Bronchial epithelial cell (primary cell): ENCODE measurements at regions not wholly inside any gene's neighbourhood (a gene's known extent, or its start where the extent isn't known, plus 50 kb on each side); places are given as distances from the start of the nearest gene placed in this dataset.
"Not testable (repeated sequence)": the region's sequence is repeated elsewhere in the genome, so short reads cannot be mapped to it uniquely, and the experiment has no call there.

ENCODE experiments used
- DNase-seq: peaks from one replicate; pipeline ENCODE4 v3.0.0-alpha.2; 2010; ENCODE audit warnings: low read depth
- FAIRE-seq: peaks from 2 replicates; lab custom pipeline; 2011; peaks lifted over from hg19 to GRCh38; lab: Jason Lieb, UNC
- H3K27me3 ChIP-seq: 2 replicates; pipeline ENCODE4 v1.5.1; 2011; ENCODE audit warnings: low read length; ENCODE audit not compliant: control insufficient read depth, insufficient read depth
- H3K36me3 ChIP-seq: 2 replicates; pipeline ENCODE4 v1.5.1; 2011; ENCODE audit warnings: low read length; ENCODE audit not compliant: control insufficient read depth, insufficient read depth
- H3K4me3 ChIP-seq: 2 replicates; pipeline ENCODE4 v1.5.1; 2011; ENCODE audit warnings: mild to moderate bottlenecking, low read depth, low read length, control low read depth
- TF ChIP-seq, protein P1 (sequence below): IDR thresholded peaks from 2 replicates; pipeline ENCODE4 v1.5.1; 2011; ENCODE audit warnings: mild to moderate bottlenecking, moderate library complexity, low read length, control low read depth, inconsistent platforms; ENCODE audit not compliant: insufficient read depth, severe bottlenecking

DNA sequence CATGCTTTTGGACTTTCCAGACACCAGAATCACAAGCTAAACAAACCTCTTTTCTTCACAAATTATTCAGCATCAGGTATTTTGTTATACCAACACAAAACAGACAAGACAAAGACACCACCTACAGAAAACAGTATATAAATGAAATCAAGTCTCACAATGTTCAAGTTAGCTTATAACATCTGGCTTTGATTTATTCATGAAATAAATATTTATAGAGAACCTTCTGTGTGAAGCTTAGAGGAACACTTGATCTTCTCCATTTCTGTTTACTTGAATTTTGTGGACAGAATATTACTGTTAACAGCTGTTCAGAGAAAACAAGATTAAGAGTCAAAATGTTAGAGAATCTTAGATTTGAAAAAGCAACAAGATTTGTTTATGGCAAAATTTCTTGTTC is 137.4 kb upstream of the PRR16 start:
- Histone ChIP-seq H3K4me3 (no peak overlapping the region), H3K36me3 (no peaks in the 10 kb centered on the region)
- no peak for FAIRE-seq

DNA sequence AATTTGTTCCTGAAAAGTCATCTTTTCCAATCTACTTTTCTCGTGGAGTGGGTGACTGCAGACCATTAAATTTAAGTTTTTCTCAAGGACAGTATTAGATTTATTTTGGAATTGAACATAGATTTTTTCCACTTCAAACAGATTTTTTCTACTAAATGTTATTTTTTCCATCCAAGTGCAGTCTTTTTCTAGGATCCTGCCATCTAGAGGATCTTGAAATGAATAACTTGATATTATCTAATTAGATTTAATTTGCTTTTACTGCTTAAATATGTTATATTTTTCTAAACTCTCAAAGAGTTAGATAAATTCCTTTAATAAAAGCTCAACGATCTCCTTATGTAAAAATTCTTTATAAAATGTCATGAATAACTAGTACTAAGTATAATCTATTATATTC is 136.9 kb upstream of the PRR16 start:
- FAIRE-seq (no peak), DNase-seq (no peak)
- H3K36me3 ChIP-seq: no peaks in the 10 kb centered on the region
- H3K27me3 ChIP-seq: no peaks in the 10 kb centered on the region
- TF ChIP-seq, protein P1, sequence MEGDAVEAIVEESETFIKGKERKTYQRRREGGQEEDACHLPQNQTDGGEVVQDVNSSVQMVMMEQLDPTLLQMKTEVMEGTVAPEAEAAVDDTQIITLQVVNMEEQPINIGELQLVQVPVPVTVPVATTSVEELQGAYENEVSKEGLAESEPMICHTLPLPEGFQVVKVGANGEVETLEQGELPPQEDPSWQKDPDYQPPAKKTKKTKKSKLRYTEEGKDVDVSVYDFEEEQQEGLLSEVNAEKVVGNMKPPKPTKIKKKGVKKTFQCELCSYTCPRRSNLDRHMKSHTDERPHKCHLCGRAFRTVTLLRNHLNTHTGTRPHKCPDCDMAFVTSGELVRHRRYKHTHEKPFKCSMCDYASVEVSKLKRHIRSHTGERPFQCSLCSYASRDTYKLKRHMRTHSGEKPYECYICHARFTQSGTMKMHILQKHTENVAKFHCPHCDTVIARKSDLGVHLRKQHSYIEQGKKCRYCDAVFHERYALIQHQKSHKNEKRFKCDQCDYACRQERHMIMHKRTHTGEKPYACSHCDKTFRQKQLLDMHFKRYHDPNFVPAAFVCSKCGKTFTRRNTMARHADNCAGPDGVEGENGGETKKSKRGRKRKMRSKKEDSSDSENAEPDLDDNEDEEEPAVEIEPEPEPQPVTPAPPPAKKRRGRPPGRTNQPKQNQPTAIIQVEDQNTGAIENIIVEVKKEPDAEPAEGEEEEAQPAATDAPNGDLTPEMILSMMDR: no peak
- H3K4me3 ChIP-seq: no peak overlapping the region

More for the DNA sequence above, 137.4 kb upstream of the PRR16 start:
- no peaks in the 10 kb centered on the region for H3K27me3 ChIP-seq
- TF ChIP-seq, protein P1: no peak
- DNase-seq: no peak

DNA sequence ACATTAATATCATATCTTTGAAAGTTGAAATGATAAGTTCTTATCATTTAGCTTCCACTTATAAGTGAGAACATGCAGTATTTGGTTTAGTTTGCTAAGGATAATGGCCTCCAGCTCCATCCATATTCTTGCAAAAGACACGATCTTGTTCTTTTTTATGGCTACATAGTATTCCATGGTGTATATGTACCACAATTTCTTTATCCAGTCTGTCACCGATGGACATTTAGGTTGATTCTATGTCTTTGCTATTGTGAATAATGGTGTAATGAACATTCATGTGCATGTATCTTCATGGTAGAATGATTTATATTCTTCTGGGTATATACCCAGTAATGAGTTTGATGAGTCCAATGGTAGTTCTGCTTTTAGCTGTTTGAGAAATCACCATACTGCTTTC is 135.0 kb upstream of the PRR16 start:
- no peak for DNase-seq
- Histone ChIP-seq H3K4me3 (no peak overlapping the region), H3K27me3 (no peaks in the 10 kb centered on the region), H3K36me3 (no peaks in the 10 kb centered on the region)
- no peak for FAIRE-seq
- TF ChIP-seq, protein P1: no peak

DNA sequence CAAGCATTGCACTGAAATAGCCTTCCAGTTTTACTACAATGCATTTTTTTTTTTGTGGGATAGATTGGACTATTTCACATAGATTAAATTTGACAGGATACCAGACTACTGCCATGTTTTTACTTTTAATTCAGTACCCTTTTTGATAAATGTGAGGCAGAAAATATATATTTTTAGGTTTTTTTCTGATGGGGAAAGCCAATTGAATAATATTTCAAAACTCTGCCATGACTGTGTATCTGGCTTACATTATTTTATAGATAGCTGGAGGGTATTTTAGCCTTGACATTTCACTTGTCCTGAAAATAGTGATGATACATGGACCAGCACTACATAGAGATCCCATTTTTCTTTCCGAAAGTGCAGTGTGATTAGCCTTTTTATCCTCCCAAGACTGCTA is 133.5 kb upstream of the PRR16 start:
- no peak for FAIRE-seq

DNA sequence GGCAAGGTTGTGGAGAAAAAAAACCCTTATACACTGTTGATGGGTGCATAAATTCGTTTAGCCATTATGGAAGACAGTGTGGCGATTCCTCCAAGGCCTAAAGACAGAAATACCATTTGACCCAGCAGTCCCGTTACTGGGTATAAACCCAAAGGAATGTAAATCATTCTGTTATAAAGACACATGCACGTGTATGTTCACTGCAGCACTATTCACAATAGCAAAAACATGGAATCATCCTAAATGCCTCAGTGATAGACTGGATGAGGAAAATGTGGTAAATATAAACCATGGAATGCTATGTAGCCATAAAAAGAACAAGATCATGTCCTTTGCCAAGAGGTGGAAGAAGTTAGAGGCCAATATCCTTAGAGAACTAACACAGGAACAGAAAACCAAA is 119.9 kb upstream of the PRR16 start:
- H3K4me3 ChIP-seq: no peak overlapping the region
- FAIRE-seq (no peak), DNase-seq (no peak)
- TF ChIP-seq, protein P1: no peak
- no peaks in the 10 kb centered on the region for H3K36me3 ChIP-seq
- no peaks in the 10 kb centered on the region for H3K27me3 ChIP-seq

More for the DNA sequence above, 133.5 kb upstream of the PRR16 start:
- TF ChIP-seq, protein P1: no peak
- no peak overlapping the region for H3K4me3 ChIP-seq
- no peaks in the 10 kb centered on the region for H3K36me3 ChIP-seq
- no peak for DNase-seq
- no peaks in the 10 kb centered on the region for H3K27me3 ChIP-seq

DNA sequence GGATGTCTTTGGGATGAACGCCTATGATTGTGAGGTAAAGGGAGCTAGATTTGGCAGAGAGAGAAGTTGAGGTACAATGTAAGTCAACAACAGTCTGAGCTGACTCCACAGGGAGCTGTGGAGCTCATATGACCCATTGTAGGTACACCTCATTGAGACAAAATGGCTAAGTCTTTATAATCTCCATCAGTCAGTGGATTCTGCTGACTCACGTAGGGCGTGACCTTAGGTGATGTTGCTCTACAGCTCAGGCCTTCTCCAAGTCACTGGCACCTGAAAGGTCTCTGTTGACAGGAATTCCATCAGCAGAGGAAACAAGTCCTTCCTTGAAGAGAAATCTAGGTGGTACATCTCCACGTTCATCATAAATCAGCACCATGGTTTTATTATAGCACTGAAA is 118.2 kb upstream of the PRR16 start:
- TF ChIP-seq, protein P1: no peak
- no peak overlapping the region for H3K4me3 ChIP-seq
- DNase-seq: peak; percentile 19
- H3K36me3 ChIP-seq: no peaks in the 10 kb centered on the region
- H3K27me3 ChIP-seq: no peaks in the 10 kb centered on the region
- FAIRE-seq: no peak

DNA sequence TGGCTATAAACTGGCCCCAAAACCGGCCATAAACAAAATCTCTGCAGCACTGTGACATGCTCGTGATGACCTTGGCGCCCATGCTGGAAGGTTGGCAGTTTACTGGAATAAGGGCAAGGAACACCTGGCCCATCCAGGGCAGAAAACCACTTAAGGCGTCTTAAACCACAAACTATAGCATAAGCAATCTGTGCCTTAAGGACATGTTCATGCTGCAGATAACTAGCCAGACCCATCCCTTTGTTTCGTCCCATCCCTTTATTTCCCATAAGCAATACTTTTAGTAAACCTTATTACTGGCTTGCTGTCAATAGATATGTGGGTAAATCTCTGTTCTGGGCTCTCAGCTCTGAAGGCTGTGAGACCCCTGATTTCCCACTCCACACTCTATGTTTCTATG is 113.0 kb upstream of the PRR16 start:
- not testable (repeated sequence) for FAIRE-seq, DNase-seq, H3K4me3 ChIP-seq, H3K27me3 ChIP-seq, H3K36me3 ChIP-seq
